ENCODE measurements at regions not wholly inside any gene's neighbourhood (a gene's known extent, or its start where the extent isn't known, plus 50 kb on each side); places are given as distances from the start of the nearest gene placed in this dataset.

DNA sequence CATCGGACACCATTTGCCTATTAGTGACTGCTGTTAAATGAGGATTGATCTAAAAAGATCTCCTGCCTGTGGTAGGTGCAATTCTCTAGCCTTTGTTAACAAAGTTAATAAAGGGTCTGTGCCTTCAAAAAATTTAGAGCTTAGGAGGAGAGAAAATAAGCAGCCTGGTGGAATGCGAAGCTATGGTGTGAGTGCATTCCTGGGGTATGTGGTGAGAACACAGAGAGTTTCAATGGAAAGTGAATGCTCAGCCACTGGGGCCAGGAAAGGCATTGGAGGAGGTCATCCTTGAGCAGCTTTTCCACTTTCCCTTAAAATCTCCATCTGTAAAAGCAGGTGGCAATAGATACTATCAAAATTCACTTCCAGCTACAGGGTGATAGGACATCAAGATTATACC lies 331.2 kb upstream of the LRATD1 start:
- TF ChIP-seq, protein P1, sequence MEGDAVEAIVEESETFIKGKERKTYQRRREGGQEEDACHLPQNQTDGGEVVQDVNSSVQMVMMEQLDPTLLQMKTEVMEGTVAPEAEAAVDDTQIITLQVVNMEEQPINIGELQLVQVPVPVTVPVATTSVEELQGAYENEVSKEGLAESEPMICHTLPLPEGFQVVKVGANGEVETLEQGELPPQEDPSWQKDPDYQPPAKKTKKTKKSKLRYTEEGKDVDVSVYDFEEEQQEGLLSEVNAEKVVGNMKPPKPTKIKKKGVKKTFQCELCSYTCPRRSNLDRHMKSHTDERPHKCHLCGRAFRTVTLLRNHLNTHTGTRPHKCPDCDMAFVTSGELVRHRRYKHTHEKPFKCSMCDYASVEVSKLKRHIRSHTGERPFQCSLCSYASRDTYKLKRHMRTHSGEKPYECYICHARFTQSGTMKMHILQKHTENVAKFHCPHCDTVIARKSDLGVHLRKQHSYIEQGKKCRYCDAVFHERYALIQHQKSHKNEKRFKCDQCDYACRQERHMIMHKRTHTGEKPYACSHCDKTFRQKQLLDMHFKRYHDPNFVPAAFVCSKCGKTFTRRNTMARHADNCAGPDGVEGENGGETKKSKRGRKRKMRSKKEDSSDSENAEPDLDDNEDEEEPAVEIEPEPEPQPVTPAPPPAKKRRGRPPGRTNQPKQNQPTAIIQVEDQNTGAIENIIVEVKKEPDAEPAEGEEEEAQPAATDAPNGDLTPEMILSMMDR (conservative IDR thresholded peaks at IDR 0.05; ENCODE audit: low read length) = no peak
- no peak for TF ChIP-seq EZH2phosphoT487 (IDR thresholded peaks at IDR 0.05; ENCODE audit: borderline replicate concordance, low read depth, low read length)
